ENCODE measurements at regions not wholly inside any gene's neighbourhood (a gene's known extent, or its start where the extent isn't known, plus 50 kb on each side); places are given as distances from the start of the nearest gene placed in this dataset.
"Not testable (repeated sequence)": the region's sequence is repeated elsewhere in the genome, so short reads cannot be mapped to it uniquely, and the experiment has no call there.

GRCh38 chr7:142636751-142637150, 112.5 kb upstream of the PRSS1 start:
- DNase-seq (ENCODE audit: low read depth) = no peak

DNA sequence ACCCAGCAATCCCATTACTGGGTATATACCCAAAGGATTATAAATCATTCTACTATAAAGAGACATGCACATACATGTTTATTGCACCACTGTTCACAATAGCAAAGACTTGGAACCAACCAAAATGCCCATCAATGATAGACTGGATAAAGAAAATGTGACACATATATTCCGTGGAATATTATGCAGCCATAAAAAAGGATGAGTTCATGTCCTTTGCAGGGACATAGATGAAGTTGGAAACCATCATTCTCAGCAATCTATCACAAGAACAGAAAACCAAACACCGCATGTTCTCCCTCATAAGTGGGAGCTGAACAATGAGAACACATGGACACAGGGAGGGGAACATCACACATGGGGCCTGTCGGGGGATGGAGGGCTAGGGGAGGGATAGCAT, 113.2 kb upstream of the PRSS1 start:
- DNase-seq (ENCODE audit: low read depth) = not testable (repeated sequence)

DNA sequence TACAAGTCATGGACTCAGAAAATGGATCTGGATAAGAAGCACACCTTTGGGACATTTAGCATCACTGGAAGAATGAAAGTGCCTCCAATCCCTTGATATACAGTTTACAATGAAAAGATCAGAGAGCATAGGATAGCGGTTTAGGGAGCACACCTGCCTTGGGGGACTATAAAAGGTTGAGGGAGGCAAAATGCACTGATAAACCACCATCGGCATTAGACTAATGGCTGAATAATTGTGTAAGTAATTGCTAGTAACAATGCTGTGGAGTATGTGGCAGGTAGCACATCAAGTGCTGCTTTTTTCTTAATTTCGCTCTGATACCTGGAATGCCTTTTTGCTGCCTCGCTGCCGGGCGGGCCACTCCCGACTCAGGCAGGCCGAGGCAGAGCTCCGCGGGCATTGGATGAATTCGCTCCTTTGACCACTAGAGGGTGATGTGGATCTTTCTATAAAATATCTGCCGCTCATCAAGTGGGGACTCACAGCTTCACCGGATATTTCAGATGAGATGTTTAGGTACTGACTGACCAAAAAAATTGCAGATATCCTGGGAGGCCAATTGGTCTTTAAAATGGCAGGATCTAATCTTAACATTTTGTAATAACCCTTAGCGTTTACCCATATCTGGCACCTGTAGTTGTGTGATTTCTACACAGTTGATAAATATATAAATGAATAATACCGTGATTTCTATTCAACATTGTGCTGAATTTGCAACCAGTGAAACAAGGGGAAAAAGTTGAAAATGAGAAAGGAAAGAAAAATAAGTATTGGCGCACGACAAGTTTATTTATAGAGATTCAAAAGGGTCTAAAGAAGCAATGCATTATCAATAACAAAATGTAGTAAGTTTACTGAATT, 116.8 kb upstream of the PRSS1 start:
- DNase-seq (ENCODE audit: low read depth) = peak; percentile 48

GRCh38 chr7:142629588-142630260, 119.5 kb upstream of the PRSS1 start:
- peak; percentile 4 for DNase-seq (ENCODE audit: low read depth)

GRCh38 chr7:142628945-142629344, 120.3 kb upstream of the PRSS1 start:
- DNase-seq (ENCODE audit: low read depth) = no peak

- DNase-seq (ENCODE audit: low read depth) = not testable (repeated sequence)
Observed at GRCh38 chr7:142627223-142627622, 122.0 kb upstream of the PRSS1 start.

DNA sequence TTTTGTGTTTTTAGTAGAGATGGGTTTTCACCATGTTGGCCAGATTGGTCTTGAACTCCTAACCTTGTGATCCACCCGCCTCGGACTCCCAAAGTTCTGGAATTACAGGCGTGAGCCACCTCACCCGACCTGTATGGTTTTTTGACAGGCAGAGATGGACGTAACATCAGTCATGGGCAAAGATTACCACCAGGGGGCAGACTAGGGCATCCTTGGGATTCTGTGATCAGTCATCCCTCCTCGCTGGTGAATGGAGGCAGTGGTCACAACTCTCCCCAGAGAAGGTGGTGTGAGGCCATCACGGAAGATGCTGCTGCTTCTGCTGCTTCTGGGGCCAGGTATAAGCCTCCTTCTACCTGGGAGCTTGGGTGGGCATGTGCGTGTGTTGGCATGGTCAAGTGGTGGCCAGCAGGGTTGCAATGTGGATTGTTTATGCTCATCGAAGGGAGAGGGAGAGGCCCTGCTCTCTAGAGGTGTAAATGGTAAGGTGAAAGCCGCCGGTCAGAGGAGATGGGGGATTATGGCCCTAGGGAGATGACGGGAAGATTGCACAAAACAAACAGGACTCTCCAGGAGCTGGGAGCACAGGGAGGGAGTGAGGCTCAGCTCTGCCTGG, 122.7 kb upstream of the PRSS1 start:
- peak; percentile 31 for DNase-seq (ENCODE audit: low read depth)

- not testable (repeated sequence) for DNase-seq (ENCODE audit: low read depth)
Observed at GRCh38 chr7:142625216-142625615, 124.1 kb upstream of the PRSS1 start.

GRCh38 chr7:142620402-142620801, 128.9 kb upstream of the PRSS1 start:
- no peak for DNase-seq (ENCODE audit: low read depth)

GRCh38 chr7:142618655-142619351, 130.5 kb upstream of the PRSS1 start:
- no peak for DNase-seq (ENCODE audit: low read depth)

GRCh38 chr7:142616842-142617241, 132.4 kb upstream of the PRSS1 start:
- no peak for DNase-seq (ENCODE audit: low read depth)

DNA sequence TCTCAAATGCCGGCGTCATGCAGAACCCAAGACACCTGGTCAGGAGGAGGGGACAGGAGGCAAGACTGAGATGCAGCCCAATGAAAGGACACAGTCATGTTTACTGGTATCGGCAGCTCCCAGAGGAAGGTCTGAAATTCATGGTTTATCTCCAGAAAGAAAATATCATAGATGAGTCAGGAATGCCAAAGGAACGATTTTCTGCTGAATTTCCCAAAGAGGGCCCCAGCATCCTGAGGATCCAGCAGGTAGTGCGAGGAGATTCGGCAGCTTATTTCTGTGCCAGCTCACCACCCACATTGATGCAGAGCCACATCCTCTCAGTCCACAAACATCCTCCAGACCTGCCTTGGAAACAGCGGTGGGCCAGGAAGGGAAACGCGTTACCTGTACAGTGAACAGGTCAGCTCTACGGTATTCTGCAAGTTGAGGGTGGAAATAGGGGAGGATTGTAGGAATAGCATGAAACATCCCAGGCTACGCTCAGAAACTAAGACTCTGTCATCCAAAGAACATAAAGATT, 133.1 kb upstream of the PRSS1 start:
- no peak for DNase-seq (ENCODE audit: low read depth)

- no peak for DNase-seq (ENCODE audit: low read depth)
Observed at GRCh38 chr7:142615508-142615907, 133.8 kb upstream of the PRSS1 start.

DNA sequence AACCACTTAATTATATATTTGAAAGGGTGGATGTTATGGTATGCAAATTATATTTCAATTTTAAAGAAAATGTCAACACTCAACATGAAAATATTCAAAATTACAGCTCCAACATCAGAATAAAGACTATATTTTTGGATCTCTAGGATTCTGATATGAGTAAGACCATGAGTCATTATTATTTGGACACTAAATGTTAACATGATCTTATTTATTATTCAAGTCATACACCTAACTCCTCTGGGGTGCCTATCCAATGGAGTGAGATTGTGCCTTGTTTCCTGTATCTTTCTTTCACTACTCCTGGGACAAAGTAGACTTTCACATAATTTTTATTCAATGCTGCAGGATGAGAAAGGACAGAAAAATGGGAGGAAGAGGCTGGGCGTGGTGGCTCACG, 135.2 kb upstream of the PRSS1 start:
- DNase-seq (ENCODE audit: low read depth) = no peak

DNA sequence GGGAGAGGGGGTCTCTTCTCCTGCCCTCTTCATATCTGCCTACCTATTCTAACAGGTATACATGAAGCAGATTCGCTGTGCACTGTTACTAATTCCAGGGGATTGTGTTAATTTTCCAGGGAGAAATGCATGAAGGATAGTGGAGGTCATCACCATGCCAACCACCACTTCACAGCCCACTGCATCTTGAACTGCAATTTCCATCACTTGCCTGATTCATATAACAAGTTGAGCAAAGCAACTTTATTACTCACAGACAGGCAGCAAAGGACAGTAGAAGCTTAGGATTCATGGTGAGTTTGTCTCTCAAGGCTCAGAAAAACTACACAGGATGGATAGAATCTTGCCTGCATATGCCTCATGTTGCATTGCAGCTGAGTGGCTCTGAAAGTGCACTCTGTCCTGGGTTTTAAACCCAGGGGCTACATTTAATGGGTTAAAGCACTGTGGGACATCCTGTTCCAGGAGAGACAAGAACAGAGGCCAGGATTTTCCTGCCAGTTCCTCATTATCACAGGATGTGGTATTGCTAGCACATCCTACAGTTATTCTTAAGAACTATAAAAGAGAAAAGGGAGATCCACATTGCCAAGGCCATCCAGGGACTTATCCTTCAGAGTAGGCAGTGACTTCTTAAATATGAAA, 136.9 kb upstream of the PRSS1 start:
- DNase-seq (ENCODE audit: low read depth) = peak; percentile 78

- no peak for DNase-seq (ENCODE audit: low read depth)
Observed at GRCh38 chr7:142611566-142612236, 137.6 kb upstream of the PRSS1 start.

DNA sequence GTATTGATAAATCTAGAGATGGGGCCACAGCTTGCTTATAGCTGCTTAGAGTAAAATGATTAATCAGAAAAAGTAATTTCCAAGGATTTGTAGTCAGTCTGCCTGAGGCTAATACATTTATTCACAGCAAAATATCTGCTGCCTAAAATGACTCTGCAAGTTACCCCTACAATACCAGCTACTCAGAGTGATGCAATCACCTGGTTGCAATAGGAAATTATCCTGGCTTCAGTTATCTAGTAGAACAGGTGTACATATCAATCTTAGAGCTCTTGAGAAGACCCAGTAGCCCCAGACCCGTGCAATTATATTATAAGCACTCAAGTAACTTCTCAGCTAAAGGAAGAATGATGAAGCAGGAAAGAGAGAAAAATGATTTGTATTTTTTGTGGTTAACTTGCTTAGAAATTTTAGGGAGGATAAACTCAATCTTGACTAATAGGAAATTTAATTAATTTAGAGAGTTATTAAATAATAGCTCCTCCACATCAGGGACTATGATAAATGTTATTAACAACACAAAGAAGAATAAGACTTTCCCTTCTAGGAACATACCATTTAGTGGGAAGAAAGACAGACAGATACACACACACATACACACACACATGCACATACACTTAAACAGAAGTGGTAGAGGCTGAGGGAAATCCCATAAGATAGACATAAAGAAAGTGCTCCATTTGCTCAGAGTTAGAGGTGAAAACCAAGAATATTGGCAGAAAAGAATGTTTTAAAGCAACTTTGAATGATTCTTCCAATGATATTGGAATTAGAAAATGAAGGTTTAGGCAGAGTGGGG, 140.4 kb upstream of the PRSS1 start:
- peak; percentile 34 for DNase-seq (ENCODE audit: low read depth)

DNA sequence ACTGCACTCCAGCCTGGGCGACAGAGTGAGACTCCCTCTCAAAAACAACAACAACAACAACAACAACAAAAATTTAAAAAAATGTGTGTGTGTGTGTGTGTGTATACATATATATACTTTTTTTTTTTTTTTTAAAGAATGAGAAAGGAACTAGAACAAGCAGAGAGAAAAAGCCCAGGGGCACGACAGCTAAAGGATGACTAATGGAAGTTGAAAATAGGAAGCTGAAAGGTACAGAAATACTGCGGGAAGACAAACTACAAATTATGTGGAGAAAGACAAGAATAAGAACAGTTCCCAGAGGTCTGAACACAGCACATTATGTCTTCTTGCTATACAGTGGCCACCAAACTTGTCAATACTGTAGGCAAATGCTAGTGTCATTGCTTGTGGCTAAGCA, 141.9 kb upstream of the PRSS1 start:
- DNase-seq (ENCODE audit: low read depth) = no peak

DNA sequence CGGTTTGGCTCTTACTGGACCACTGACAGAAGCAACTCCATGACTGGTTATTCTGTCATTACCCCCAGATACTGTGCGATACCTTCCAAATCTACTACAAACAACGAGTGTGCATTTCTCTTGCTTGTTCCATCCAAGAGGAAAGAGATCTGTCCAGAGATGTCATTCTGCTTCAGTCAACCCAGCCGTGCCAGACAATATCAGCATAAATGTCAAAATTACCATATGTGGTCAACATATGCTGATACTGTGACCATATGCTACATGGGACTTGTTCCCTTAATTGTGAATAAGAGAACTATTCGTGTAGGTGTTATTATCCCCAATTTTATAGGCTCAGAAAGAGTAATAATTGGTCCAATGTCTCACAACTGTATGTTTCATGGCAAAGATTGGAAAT, 143.2 kb upstream of the PRSS1 start:
- DNase-seq (ENCODE audit: low read depth) = no peak

- no peak for DNase-seq (ENCODE audit: low read depth)
Observed at GRCh38 chr7:142604671-142605070, 144.6 kb upstream of the PRSS1 start.
